ENCODE measurements at regions not wholly inside any gene's neighbourhood (a gene's known extent, or its start where the extent isn't known, plus 50 kb on each side); places are given as distances from the start of the nearest gene placed in this dataset.
"Not testable (repeated sequence)": the region's sequence is repeated elsewhere in the genome, so short reads cannot be mapped to it uniquely, and the experiment has no call there.

DNA sequence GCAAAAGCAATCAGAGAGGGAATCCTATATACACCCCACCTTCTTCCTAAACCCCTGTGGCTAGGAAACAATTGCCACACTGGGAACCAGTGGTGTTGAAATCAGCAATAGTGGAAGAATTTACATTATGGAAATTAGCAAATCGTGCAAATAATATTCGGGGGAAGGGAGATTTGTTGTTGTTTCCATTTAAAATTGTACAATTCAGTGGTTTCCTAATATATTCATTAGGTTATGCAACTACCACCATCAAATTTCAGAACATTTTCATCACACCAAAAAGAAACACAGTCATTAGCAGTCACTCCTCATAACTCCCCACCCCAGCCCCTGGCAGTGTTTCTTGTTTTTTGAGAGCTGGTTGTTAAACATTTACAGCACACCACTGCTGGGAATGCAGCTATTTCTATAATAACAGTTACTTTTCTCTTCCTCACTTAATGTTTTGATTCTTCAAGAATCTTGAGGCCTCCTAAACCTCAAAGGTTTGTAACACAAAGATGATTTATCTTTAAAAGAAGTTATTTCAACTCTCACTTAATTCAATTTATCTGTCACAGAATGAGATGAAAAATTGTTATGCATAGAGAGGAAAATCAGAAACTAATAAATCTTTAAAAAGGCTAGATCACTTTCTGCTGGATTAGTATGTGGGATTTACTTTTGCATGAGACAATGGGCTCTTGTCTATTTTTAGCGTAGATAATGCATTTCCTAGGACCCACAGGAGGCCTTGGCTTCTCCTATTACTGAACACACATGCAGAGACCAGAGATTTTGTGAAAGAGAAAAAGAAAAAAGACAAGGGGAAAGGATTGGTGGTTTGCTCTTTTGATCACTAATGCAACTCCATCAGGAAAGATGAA is 91.8 kb upstream of the DAPK1 start:
- no peak for DNase-seq (ENCODE audit: low read depth in 2 of 2)

DNA sequence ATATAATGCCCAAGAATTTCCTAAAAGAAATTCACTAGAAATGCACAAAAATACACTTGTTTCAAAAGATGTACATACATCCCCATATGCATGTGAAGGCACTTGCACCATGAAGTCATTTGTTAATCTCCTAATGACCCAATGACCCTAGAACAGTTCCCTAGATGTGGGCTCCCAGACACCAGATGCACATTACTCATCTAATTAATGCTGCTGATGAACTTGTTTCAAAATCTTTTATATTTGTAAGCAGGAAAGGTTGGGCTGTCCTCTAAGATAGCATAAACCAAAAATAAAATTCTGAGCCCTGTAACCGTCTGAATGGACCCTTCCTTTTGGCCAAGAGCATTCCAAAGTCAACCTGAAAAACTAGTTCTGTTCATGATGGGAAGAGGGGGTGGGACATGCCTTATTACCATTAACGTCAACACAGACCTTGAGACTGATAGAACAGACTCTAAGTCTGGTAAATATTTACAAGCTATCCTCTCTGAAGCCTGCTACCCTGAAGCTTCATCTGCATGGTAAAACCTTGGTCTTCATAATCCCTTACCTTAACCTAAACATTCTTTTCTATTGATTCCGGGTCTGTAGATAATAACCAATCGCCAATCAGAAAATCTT is 91.0 kb upstream of the DAPK1 start:
- DNase-seq (ENCODE audit: low read depth in 2 of 2): no peak

DNA sequence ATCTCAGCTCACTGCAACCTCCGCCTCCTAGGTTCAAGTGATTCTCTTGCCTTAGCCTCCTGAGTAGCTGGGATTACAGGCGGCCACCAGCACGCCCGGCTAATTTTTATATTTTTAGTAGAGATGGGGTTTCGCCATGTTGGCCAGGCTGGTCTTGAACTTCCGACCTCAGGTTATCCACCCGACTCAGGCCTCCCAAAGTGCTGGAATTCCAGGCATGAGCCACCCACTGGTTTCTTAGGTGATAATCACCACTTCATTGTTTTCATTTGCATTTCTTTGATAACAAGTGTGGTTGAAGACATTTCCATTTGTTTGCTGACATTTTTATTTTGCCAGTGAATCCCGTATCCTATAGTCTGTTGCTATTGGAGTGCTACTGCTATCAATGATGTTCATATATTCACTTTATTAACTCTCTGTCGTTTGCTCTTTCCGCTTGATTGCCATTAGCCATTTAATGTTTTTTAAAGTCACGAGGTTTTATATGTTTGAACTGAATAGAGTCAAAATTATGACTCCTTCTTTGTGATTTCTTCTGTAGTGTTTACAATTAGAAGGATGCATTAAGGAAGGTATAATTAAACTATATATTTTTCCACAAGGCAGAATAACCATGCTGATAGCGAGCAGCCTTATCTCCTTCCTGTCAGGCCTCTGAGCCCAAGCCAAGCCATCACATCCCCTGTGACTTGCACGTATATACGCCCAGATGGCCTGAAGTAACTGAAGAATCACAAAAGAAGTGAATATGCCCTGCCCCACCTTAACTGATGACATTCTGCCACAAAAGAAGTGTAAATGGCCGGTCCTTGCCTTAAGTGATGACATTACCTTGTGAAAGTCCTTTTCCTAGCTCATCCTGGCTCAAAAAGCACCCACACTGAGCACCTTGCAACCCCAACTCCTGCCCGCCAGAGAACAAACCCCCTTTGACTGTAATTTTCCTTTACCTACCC is 87.3 kb upstream of the DAPK1 start:
- not testable (repeated sequence) for DNase-seq (ENCODE audit: low read depth in 2 of 2)

DNA sequence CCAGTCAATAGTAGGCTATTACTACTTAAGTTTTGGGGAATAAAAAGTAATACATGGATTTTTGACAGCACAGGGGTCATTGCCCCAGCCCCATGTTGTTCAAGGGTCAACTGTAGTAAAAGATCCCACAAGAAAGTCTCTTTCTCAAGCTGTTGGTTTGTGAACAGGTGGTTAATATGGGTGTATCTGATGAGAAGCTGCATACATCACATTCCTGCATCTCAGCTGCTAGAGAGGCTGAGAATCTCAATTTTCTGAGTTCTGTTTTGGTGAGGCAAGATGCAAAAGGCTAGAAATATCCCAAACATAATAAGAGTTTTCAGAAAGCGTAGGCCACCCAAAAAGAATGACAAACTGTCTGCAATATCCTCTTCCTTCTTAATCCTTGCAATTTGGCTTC is 76.8 kb upstream of the DAPK1 start:
- no peak for DNase-seq (ENCODE audit: low read depth in 2 of 2)

- DNase-seq (ENCODE audit: low read depth in 2 of 2): no peak
Measured at GRCh38 chr9:87421734-87422133, 75.9 kb upstream of the DAPK1 start.

DNA sequence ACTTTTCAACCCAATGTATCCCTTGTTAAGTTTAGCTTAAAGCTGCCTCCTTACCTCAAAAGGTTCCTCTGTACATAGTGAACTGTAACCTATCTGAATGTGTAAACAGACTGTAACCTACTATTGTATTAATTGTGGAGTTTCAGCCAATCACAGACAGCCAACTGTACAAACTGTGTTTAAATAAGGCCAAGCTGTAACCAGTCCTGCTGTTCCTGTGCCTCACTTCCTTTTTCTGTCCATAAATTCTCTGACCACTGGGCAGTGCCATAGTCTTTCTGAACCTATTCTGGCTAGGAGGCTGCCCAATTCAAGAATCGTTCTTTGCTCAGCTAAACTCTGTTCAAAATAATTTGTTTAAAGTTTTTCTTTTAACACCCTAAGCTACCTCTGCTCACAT is 74.7 kb upstream of the DAPK1 start:
- no peak for DNase-seq (ENCODE audit: low read depth in 2 of 2)

DNA sequence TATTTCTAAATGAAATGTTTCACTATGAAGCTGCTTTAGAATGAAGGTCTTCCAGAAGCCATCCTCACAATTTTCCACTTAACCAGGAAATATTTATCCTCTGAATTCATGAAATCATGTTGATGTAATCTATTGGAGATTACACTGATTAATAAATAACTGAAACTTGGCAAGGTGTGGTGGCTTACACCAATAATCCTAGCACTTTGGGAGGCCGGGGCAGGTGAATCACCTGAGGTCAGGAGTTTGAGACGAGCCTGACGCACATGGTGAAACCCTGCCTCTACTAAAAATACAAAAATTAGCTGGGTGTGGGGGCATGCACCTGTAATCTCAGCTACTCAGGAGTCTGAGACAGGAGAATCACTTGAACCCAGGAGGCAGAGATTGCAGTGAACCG is 73.8 kb upstream of the DAPK1 start:
- DNase-seq (ENCODE audit: low read depth in 2 of 2): not testable (repeated sequence)

- no peak for DNase-seq (ENCODE audit: low read depth in 2 of 2)
Measured at GRCh38 chr9:87425202-87425601, 72.5 kb upstream of the DAPK1 start.

DNA sequence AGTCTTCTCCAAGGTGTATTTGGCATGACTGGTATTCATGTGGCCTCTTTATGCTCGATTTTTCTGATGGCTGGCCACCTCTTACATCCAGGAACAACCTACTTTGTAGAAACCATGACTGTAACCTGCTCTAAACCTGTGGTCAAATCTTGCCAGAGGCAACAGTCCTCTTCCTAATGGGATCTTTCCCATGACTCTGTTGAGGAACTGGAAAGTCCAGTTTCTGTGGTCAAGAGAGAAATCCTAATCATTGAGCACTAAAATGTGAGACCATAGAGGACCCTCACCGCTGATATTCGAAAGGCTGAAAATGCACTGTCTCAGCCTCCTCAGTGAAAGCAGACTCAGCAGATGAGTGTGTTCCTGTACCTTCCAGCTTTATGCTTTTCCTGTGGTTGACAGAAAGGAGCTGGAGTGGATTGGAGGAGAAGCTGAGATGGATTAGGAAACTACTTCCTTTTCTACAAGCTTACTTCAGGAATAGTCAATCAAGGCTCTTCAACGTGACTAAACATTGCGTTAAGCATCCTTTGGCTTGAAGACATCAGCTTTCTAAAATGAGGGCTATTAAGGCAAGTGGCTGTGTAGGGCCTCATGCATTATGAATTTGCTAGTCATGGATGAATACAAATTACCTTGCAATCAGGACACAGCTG is 69.7 kb upstream of the DAPK1 start:
- DNase-seq (ENCODE audit: low read depth in 2 of 2): no peak

GRCh38 chr9:87428659-87429058 is 69.0 kb upstream of the DAPK1 start:
- DNase-seq (ENCODE audit: low read depth in 2 of 2): no peak

DNA sequence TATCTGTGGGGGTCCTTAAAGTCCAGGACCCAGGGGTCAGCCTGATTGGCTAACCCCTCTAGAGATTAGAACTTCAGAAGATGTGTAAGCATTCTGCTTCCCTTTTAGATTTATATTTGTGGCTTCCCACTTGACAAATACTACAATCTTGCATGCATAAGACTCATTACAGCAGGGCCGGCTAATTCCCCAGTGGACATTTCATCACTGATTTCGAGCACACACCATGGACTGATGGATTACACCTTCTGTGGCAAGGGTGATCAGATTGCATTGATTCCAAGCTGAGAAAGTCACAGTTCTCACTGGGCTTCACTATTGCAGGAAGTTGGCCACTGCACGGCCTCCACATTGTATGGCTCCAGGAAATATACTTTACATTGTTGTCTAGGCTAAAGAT is 65.8 kb upstream of the DAPK1 start:
- DNase-seq (ENCODE audit: low read depth in 2 of 2): no peak

- no peak for DNase-seq (ENCODE audit: low read depth in 2 of 2)
Measured at GRCh38 chr9:87433853-87434252, 63.8 kb upstream of the DAPK1 start.

DNA sequence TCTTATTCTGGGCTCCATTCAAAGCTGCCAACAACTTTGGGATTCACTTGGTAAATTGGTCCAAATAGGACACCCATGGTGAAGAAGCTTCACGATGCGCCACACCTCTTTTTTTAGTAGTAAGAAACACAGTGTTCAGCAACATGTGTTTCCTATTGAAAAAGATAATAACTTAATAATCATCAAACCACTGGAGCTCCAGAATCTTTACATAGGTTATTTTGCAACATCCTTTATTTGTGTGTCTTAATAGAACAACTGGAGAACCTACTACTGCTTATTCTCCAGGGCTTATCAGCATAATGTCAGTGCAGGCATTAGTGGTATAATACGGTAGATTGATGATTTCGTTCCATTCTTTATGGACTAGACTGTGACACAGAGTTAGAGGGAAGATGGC is 63.3 kb upstream of the DAPK1 start:
- DNase-seq (ENCODE audit: low read depth in 2 of 2): no peak

- no peak for DNase-seq (ENCODE audit: low read depth in 2 of 2)
Measured at GRCh38 chr9:87435189-87435880, 62.3 kb upstream of the DAPK1 start.

GRCh38 chr9:87436716-87437115 is 61.0 kb upstream of the DAPK1 start:
- no peak for DNase-seq (ENCODE audit: low read depth in 2 of 2)

DNA sequence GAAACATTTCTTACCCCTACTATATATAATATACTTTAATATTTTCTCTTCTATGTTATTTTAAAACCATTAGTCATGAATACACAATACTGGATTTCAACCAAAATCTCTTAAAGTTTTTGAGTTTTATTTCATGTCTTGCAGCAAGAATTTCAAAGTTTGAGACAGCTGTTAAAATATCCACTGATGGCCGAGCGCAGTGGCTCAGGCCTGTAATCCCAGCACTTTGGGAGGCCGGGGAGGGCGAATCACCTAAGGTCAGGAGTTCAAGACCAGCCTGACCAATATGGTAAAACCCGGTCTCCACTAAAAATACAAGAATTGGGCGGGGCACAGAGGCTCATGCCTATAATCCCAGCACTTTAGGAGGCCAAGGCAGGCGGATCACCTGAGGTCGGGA is 59.7 kb upstream of the DAPK1 start:
- no peak for DNase-seq (ENCODE audit: low read depth in 2 of 2)

GRCh38 chr9:87441251-87441650 is 56.4 kb upstream of the DAPK1 start:
- no peak for DNase-seq (ENCODE audit: low read depth in 2 of 2)

DNA sequence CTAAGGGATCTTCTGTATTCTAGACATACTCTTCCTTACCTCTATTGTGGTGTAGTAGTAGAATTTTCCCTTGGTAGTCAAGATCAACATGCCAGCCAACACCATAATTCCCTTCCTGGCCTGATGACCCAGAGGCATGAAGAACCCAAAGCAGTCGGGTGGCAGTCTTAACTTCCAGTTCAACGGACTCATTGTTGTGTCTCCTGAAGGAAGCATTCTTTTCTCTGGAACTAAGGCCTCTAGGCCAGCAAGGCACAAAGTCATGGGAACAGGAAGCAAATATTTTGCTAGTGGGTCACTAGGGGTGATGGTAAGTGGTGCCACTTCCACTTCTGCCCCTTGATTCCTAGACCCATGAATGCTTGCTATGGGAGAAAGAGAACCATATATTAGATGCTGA is 55.2 kb upstream of the DAPK1 start:
- no peak for DNase-seq (ENCODE audit: low read depth in 2 of 2)

DNA sequence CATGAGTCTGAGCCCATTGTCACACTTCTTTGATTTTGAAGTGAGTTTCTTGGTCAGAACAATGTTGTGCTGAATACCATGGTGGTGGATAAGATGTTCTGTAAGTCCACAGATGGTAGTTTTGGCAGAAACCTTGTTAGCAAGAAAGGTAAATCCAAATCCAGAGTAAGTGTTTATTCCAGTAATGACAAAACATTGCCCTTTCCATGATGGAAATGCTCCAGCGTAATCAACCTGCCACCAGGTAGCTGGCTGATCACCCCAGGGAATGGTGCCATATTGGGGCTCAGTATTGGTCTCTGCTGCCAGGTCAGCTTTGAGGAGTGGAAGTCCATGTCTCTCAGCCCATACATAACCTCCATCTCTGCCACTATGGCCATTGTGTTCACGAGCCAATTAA is 54.7 kb upstream of the DAPK1 start:
- DNase-seq (ENCODE audit: low read depth in 2 of 2): no peak

DNA sequence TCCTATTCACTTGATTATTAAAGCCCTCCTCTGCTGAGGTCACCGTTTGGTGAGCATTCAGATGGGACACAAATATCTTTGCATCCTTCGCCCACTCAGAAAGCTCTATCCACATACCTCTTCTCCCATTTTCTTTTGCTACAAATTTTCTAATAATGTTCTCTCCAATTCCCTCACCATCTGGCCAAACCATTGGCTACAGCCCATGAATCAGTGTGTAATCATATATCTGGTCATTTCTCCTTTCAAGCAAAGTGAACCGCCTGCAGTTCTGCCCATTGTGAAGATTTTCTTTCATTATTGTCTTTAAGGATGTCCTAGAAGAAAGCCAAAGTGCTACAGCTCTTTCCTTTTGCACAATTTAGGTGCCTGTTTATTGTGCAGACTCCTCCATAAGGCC is 54.2 kb upstream of the DAPK1 start:
- DNase-seq (ENCODE audit: low read depth in 2 of 2): no peak

- DNase-seq (ENCODE audit: low read depth in 2 of 2): no peak
Measured at GRCh38 chr9:87445646-87446045, 52.0 kb upstream of the DAPK1 start.

All from stimulated activated CD8-positive, alpha-beta memory T cell treated with anti-CD3 and anti-CD28 coated beads, Interleukin-7, amount 100 ng/mL, for 4 hours (primary cell).